ENCODE measurements at regions not wholly inside any gene's neighbourhood (a gene's known extent, or its start where the extent isn't known, plus 50 kb on each side); places are given as distances from the start of the nearest gene placed in this dataset.

- TF ChIP-seq, protein P1, sequence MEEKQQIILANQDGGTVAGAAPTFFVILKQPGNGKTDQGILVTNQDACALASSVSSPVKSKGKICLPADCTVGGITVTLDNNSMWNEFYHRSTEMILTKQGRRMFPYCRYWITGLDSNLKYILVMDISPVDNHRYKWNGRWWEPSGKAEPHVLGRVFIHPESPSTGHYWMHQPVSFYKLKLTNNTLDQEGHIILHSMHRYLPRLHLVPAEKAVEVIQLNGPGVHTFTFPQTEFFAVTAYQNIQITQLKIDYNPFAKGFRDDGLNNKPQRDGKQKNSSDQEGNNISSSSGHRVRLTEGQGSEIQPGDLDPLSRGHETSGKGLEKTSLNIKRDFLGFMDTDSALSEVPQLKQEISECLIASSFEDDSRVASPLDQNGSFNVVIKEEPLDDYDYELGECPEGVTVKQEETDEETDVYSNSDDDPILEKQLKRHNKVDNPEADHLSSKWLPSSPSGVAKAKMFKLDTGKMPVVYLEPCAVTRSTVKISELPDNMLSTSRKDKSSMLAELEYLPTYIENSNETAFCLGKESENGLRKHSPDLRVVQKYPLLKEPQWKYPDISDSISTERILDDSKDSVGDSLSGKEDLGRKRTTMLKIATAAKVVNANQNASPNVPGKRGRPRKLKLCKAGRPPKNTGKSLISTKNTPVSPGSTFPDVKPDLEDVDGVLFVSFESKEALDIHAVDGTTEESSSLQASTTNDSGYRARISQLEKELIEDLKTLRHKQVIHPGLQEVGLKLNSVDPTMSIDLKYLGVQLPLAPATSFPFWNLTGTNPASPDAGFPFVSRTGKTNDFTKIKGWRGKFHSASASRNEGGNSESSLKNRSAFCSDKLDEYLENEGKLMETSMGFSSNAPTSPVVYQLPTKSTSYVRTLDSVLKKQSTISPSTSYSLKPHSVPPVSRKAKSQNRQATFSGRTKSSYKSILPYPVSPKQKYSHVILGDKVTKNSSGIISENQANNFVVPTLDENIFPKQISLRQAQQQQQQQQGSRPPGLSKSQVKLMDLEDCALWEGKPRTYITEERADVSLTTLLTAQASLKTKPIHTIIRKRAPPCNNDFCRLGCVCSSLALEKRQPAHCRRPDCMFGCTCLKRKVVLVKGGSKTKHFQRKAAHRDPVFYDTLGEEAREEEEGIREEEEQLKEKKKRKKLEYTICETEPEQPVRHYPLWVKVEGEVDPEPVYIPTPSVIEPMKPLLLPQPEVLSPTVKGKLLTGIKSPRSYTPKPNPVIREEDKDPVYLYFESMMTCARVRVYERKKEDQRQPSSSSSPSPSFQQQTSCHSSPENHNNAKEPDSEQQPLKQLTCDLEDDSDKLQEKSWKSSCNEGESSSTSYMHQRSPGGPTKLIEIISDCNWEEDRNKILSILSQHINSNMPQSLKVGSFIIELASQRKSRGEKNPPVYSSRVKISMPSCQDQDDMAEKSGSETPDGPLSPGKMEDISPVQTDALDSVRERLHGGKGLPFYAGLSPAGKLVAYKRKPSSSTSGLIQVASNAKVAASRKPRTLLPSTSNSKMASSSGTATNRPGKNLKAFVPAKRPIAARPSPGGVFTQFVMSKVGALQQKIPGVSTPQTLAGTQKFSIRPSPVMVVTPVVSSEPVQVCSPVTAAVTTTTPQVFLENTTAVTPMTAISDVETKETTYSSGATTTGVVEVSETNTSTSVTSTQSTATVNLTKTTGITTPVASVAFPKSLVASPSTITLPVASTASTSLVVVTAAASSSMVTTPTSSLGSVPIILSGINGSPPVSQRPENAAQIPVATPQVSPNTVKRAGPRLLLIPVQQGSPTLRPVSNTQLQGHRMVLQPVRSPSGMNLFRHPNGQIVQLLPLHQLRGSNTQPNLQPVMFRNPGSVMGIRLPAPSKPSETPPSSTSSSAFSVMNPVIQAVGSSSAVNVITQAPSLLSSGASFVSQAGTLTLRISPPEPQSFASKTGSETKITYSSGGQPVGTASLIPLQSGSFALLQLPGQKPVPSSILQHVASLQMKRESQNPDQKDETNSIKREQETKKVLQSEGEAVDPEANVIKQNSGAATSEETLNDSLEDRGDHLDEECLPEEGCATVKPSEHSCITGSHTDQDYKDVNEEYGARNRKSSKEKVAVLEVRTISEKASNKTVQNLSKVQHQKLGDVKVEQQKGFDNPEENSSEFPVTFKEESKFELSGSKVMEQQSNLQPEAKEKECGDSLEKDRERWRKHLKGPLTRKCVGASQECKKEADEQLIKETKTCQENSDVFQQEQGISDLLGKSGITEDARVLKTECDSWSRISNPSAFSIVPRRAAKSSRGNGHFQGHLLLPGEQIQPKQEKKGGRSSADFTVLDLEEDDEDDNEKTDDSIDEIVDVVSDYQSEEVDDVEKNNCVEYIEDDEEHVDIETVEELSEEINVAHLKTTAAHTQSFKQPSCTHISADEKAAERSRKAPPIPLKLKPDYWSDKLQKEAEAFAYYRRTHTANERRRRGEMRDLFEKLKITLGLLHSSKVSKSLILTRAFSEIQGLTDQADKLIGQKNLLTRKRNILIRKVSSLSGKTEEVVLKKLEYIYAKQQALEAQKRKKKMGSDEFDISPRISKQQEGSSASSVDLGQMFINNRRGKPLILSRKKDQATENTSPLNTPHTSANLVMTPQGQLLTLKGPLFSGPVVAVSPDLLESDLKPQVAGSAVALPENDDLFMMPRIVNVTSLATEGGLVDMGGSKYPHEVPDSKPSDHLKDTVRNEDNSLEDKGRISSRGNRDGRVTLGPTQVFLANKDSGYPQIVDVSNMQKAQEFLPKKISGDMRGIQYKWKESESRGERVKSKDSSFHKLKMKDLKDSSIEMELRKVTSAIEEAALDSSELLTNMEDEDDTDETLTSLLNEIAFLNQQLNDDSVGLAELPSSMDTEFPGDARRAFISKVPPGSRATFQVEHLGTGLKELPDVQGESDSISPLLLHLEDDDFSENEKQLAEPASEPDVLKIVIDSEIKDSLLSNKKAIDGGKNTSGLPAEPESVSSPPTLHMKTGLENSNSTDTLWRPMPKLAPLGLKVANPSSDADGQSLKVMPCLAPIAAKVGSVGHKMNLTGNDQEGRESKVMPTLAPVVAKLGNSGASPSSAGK (IDR thresholded peaks at IDR 0.05) = no peak
- no peak for TF ChIP-seq NRF1 (conservative IDR thresholded peaks at IDR 0.05 in 1 of 2, IDR thresholded peaks at IDR 0.05 in 1 of 2)
- TF ChIP-seq NBN (IDR thresholded peaks at IDR 0.05; ENCODE audit: low read depth) = no peak; the same call in 1 of the 2 replicates
These were observed 93.6 kb upstream of the ADGRF1 start for GRCh38 chr6:47135772-47136171.
